Astrocyte (in vitro differentiated cells and primary cell): ENCODE measurements at regions not wholly inside any gene's neighbourhood (a gene's known extent, or its start where the extent isn't known, plus 50 kb on each side); places are given as distances from the start of the nearest gene placed in this dataset.

Experiments used
- EZH2 ChIP-seq: IDR thresholded peaks from 2 replicates; pipeline ENCODE4 v1.6.1; 2012; ENCODE audit warnings: mild to moderate bottlenecking, low read length, inconsistent platforms; ENCODE audit not compliant: insufficient read depth
- TF ChIP-seq, protein P1 (sequence below): IDR thresholded peaks from 2 replicates; pipeline ENCODE4 v1.5.1; 2011; ENCODE audit warnings: low read depth, mild to moderate bottlenecking, inconsistent platforms, low read length, moderate library complexity; ENCODE audit not compliant: insufficient read depth

DNA sequence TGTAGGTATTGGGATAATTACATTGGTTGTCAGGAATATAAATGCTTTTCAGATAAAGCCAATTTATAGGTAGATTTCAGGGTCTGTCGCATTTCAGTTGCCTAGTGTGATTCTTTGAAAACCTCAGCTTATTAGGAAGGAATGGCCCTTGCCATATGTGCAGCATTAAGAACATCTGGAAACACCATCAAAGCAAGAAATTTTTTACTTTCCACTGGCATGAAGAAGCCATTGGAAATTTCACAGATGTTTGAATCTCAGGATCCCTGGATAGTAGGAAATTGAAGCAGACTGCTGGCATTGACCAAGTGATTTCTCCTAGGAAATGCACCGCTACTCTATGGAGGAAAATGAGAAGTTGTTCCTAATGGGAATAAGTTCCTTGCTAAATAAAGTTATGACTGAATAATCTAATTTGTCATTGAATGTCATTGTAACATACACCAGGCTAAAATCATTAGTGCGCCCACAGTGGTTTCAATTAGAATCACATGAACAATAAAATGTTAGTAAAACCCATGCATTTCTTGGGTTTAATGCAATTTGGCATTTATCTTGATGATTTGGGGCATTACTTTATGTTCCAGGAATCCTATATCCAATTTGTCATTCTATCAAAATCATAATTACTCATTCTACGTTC lies 950.1 kb downstream of the EPHA7 start:
- TF ChIP-seq, protein P1, sequence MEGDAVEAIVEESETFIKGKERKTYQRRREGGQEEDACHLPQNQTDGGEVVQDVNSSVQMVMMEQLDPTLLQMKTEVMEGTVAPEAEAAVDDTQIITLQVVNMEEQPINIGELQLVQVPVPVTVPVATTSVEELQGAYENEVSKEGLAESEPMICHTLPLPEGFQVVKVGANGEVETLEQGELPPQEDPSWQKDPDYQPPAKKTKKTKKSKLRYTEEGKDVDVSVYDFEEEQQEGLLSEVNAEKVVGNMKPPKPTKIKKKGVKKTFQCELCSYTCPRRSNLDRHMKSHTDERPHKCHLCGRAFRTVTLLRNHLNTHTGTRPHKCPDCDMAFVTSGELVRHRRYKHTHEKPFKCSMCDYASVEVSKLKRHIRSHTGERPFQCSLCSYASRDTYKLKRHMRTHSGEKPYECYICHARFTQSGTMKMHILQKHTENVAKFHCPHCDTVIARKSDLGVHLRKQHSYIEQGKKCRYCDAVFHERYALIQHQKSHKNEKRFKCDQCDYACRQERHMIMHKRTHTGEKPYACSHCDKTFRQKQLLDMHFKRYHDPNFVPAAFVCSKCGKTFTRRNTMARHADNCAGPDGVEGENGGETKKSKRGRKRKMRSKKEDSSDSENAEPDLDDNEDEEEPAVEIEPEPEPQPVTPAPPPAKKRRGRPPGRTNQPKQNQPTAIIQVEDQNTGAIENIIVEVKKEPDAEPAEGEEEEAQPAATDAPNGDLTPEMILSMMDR, result no peak
- no peak for TF ChIP-seq EZH2
